ENCODE measurements at regions not wholly inside any gene's neighbourhood (a gene's known extent, or its start where the extent isn't known, plus 50 kb on each side); places are given as distances from the start of the nearest gene placed in this dataset.
"Not testable (repeated sequence)": the region's sequence is repeated elsewhere in the genome, so short reads cannot be mapped to it uniquely, and the experiment has no call there.

GRCh38 chr9:86611534-86611933 lies 257.3 kb upstream of the TUT7 start:
- not testable (repeated sequence) for TF ChIP-seq CTCF, POLR2A (IDR thresholded peaks at IDR 0.05)
